HCT116 (cell line): ENCODE measurements at regions not wholly inside any gene's neighbourhood (a gene's known extent, or its start where the extent isn't known, plus 50 kb on each side); places are given as distances from the start of the nearest gene placed in this dataset.

Source experiments
- ATAC-seq: fragments of 200-7000 bp; cut with Tn5 transposase; 2 replicates; pipeline ENCODE4 v1.9.1; 2020; ENCODE audit warnings: mild to moderate bottlenecking, moderate library complexity
- BruUV-seq: library from RNA; stranded (reverse); fragments of 400-500 nt; replicated peaks from 2 replicates; lab custom pipeline; 2021; lab: Mats Ljungman, UMichigan
- CTCF ChIA-PET: fragments of 300-600 bp; sonication (Branson Sonifier 250); formaldehyde crosslinking; loops from one replicate; lab custom pipeline; 2021; ENCODE audit warnings: antibody characterized with exemption; lab: Charles Lee
- POLR2A ChIA-PET: fragments of 300-600, 350-600 bp; sonication (Branson Sonifier 250); formaldehyde crosslinking; loops from one replicate; lab custom pipeline; 2021; ENCODE audit warnings: antibody characterized with exemption; lab: Charles Lee
- RAD21 ChIA-PET, 2 experiments: fragments of 300-600 bp; sonication (Branson Sonifier 250); formaldehyde crosslinking; loops; one replicate each; lab custom pipeline; 2023; ENCODE audit warnings: low total read pairs in 2 of 2; ENCODE audit not compliant: uncharacterized antibody in 2 of 2, unreplicated experiment in 2 of 2, low non-redundant PET in 1 of 2; lab: Charles Lee
- DNase-seq: peaks from one replicate; pipeline ENCODE4 v3.0.0-alpha.2; 2010; ENCODE audit warnings: low read depth, low spot score
- H2AFZ ChIP-seq: fragments of 200-600 bp; shearing (Covaris generic), sonication (generic); 2 replicates; pipeline ENCODE4 v1.6.1; 2017; ENCODE audit warnings: low read depth, mixed run types, mixed read lengths, antibody characterized with exemption, low read length; ENCODE audit not compliant: poor library complexity, severe bottlenecking
- H3K27ac ChIP-seq: 2 replicates; pipeline ENCODE4 v1.5.1; 2012; ENCODE audit warnings: low read depth, low read length
- H3K27me3 ChIP-seq: fragments of 200-600 bp; sonication (generic); 2 replicates; pipeline ENCODE4 v1.6.1; 2016; ENCODE audit warnings: mixed run types, low read length, mixed read lengths; ENCODE audit not compliant: insufficient read depth
- H3K36me3 ChIP-seq, 2 experiments: fragments of 200-500 bp in 1 of 2; fragments of 200-600 bp in 1 of 2; sonication (Bioruptor generic) in 1 of 2; sonication (generic) in 1 of 2; 2 replicates each; pipeline versions ENCODE4 v1.5.1 to v1.6.1; 2014 to 2016; ENCODE audit warnings: low read length in 2 of 2, inconsistent platforms in 1 of 2, mixed read lengths in 1 of 2, mixed run types in 1 of 2; ENCODE audit not compliant: insufficient read depth in 2 of 2, control insufficient read depth in 1 of 2
- H3K4me1 ChIP-seq, 2 experiments: fragments of 200-600 bp in 1 of 2; sonication (generic) in 1 of 2; 2 replicates each; pipeline versions ENCODE4 v1.5.1 to v1.6.1; 2012 to 2017; ENCODE audit warnings: low read length in 2 of 2, inconsistent platforms in 1 of 2, mild to moderate bottlenecking in 1 of 2, mixed read lengths in 1 of 2, mixed run types in 1 of 2, moderate library complexity in 1 of 2; ENCODE audit not compliant: insufficient read depth in 2 of 2, control insufficient read depth in 1 of 2
- H3K4me2 ChIP-seq: fragments of 200-600 bp; sonication (generic); 2 replicates; pipeline ENCODE4 v1.6.1; 2017; ENCODE audit warnings: mixed run types, low read length, mixed read lengths
- H3K4me3 ChIP-seq, 2 experiments: fragments of 200-600 bp in 1 of 2; sonication (generic) in 1 of 2; replicated peaks in 1 of 2; 2 replicates each; pipeline ENCODE4 v1.5.1; 2011 to 2016; ENCODE audit warnings: low read length in 2 of 2, control low read depth in 1 of 2, low read depth in 1 of 2, mild to moderate bottlenecking in 1 of 2, mixed read lengths in 1 of 2, mixed run types in 1 of 2
- H3K79me2 ChIP-seq: fragments of 200-600 bp; sonication (generic); 2 replicates; pipeline ENCODE4 v1.6.1; 2017; ENCODE audit warnings: mild to moderate bottlenecking, mixed run types, low read length, moderate library complexity, mixed read lengths; ENCODE audit not compliant: insufficient read depth
- H3K9ac ChIP-seq: fragments of 200-600 bp; sonication (generic); 2 replicates; pipeline ENCODE4 v1.6.1; 2016; ENCODE audit warnings: low read length, mixed read lengths
- H3K9me2 ChIP-seq: fragments of 200-600 bp; sonication (generic), shearing (Covaris generic); 2 replicates; pipeline ENCODE4 v1.6.1; 2017; ENCODE audit warnings: mixed run types, mild to moderate bottlenecking, moderate library complexity; ENCODE audit not compliant: insufficient read depth
- H3K9me3 ChIP-seq, 2 experiments: fragments of 200-500 bp in 1 of 2; fragments of 200-600 bp in 1 of 2; sonication (Bioruptor generic) in 1 of 2; sonication (generic) in 1 of 2; 2 replicates each; pipeline ENCODE4 v1.6.1; 2014 to 2017; ENCODE audit warnings: low read length in 2 of 2, mixed read lengths in 2 of 2, inconsistent platforms in 1 of 2, low read depth in 1 of 2, mild to moderate bottlenecking in 1 of 2, mixed run types in 1 of 2, moderate library complexity in 1 of 2; ENCODE audit not compliant: control insufficient read depth in 1 of 2, insufficient read depth in 1 of 2
- H4K20me1 ChIP-seq: fragments of 200-600 bp; sonication (generic), shearing (Covaris generic); 2 replicates; pipeline ENCODE4 v1.6.1; 2017; ENCODE audit warnings: mixed run types, mild to moderate bottlenecking, moderate library complexity; ENCODE audit not compliant: insufficient read depth
- CBX3 ChIP-seq: IDR thresholded peaks from 2 replicates; pipeline ENCODE4 v1.6.1; 2012; ENCODE audit warnings: low read depth
- ELF1 ChIP-seq: IDR thresholded peaks from 2 replicates; pipeline ENCODE4 v1.6.1; 2012; ENCODE audit warnings: low read depth, borderline replicate concordance
- EZH2phosphoT487 ChIP-seq: fragments of 200-600 bp; IDR thresholded peaks from 2 replicates; pipeline ENCODE4 v1.6.1; 2018; ENCODE audit warnings: antibody characterized with exemption, borderline replicate concordance
- JUND ChIP-seq: IDR thresholded peaks from 2 replicates; pipeline ENCODE4 v1.6.1; 2012
- SP1 ChIP-seq: IDR thresholded peaks from 2 replicates; pipeline ENCODE4 v1.6.1; 2012; ENCODE audit warnings: low read depth
- SRF ChIP-seq: IDR thresholded peaks from 2 replicates; pipeline ENCODE4 v1.6.1; 2012; ENCODE audit warnings: low read depth
- YY1 ChIP-seq: IDR thresholded peaks from 2 replicates; pipeline ENCODE4 v1.6.1; 2011; ENCODE audit warnings: low read length, low read depth, moderate library complexity, mild to moderate bottlenecking; ENCODE audit not compliant: insufficient replicate concordance; ENCODE audit errors: extremely low read depth
- intact Hi-C: fragments of 100-400 bp; cut with micrococcal nuclease; formaldehyde crosslinking; loops from 2 replicates; pipeline ENCODE4 v1.10.0; 2022
- TF ChIP-seq, protein P1 (sequence below): IDR thresholded peaks from 2 replicates; pipeline ENCODE4 v1.6.1; 2011; ENCODE audit warnings: mild to moderate bottlenecking, low read length, moderate library complexity; ENCODE audit not compliant: insufficient replicate concordance; ENCODE audit errors: extremely low read depth

DNA sequence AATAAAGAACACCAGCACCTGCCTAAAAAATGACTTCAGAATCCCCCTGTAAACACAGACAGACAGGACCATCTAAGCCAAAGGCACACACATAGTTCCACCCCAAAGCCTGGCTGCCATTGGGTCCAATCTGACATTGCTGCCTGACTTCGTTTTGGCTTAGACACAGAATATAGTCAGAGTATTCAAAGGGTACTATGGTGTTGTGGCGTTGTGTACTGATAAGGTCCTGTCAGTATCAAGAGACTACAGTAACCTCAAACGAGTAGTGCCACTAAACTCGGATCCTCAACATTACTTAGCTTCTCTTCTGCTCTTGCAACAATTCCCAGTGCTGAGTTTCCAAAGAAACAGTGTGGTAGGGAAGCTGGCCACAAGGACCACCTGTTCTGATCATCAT, 169.3 kb upstream of the NR5A2 start:
- no peak for TF ChIP-seq CBX3
- TF ChIP-seq JUND: no peak
- no peak for TF ChIP-seq EZH2phosphoT487
- TF ChIP-seq, protein P1, sequence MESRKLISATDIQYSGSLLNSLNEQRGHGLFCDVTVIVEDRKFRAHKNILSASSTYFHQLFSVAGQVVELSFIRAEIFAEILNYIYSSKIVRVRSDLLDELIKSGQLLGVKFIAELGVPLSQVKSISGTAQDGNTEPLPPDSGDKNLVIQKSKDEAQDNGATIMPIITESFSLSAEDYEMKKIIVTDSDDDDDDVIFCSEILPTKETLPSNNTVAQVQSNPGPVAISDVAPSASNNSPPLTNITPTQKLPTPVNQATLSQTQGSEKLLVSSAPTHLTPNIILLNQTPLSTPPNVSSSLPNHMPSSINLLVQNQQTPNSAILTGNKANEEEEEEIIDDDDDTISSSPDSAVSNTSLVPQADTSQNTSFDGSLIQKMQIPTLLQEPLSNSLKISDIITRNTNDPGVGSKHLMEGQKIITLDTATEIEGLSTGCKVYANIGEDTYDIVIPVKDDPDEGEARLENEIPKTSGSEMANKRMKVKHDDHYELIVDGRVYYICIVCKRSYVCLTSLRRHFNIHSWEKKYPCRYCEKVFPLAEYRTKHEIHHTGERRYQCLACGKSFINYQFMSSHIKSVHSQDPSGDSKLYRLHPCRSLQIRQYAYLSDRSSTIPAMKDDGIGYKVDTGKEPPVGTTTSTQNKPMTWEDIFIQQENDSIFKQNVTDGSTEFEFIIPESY: no peak
- TF ChIP-seq SP1: no peak
- CTCF ChIA-PET: no interaction called here
- no TSS peak for BruUV-seq
- POLR2A ChIA-PET: no interaction called here
- no peaks in the 10 kb centered on the region for H3K9me3 ChIP-seq
- no peak overlapping the region for H3K4me3 ChIP-seq
- no peaks in the 10 kb centered on the region for H3K27me3 ChIP-seq
- peak overlapping the region; percentile 72 for H2AFZ ChIP-seq
- H3K27ac ChIP-seq: no peak overlapping the region
- H4K20me1 ChIP-seq: no peaks in the 10 kb centered on the region
- RAD21 ChIA-PET: no interaction called here
- H3K9ac ChIP-seq: no peak overlapping the region
- DNase-seq (no peak), ATAC-seq (no peak)
- H3K4me1 ChIP-seq: peaks cover 0 to 48% of the 10 kb centered on the region in 2 experiments; a peak in 2 of 4 replicates
- no peak overlapping the region for H3K4me2 ChIP-seq
- no peaks in the 10 kb centered on the region for H3K36me3 ChIP-seq
- H3K9me2 ChIP-seq: no peaks in the 10 kb centered on the region
- no peaks in the 10 kb centered on the region for H3K79me2 ChIP-seq
- intact Hi-C loops: no loop called here

DNA sequence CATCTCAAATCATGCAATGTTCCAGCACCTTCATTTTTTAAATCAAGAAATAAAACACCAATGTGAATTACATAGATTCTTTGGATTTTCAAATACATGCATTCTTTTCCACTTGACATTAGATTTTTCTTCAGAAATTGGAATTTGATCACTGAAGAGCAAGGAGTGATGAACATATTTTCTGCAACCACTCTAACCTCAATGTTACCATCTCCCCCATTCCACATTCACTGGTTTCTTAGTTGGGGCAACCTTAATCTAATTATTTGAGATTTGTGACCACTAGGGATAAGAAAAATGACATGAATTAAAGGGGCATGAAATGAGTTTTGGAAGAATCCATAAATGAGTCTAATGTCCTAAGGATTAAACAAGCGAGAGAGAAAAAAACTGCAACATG, 168.7 kb upstream of the NR5A2 start:
- ChIA-PET POLR2A (no interaction called here), CTCF (no interaction called here), RAD21 (no interaction called here)
- Histone ChIP-seq H3K4me3 (no peak overlapping the region), H2AFZ (peak overlapping the region; percentile 65), H3K4me1 (peaks cover 0 to 48% of the 10 kb centered on the region in 2 experiments; a peak in 2 of 4 replicates), H3K9ac (no peak overlapping the region), H3K27me3 (no peaks in the 10 kb centered on the region), H4K20me1 (no peaks in the 10 kb centered on the region), H3K9me2 (no peaks in the 10 kb centered on the region), H3K27ac (no peak overlapping the region), H3K9me3 (no peaks in the 10 kb centered on the region), H3K4me2 (peak overlapping the region; percentile 27; the same call in 1 of the 2 replicates), H3K79me2 (no peaks in the 10 kb centered on the region), H3K36me3 (no peaks in the 10 kb centered on the region)
- DNase-seq (no peak), ATAC-seq (no peak)
- TF ChIP-seq ELF1 (no peak), YY1 (no peak), SRF (no peak)
- intact Hi-C loops: no loop called here
- no TSS peak for BruUV-seq
